A673 (cell line): ENCODE measurements at regions not wholly inside any gene's neighbourhood (a gene's known extent, or its start where the extent isn't known, plus 50 kb on each side); places are given as distances from the start of the nearest gene placed in this dataset.

ENCODE experiments used
- BruUV-seq: library from RNA; stranded (reverse); fragments of 400-500 nt; replicated peaks from 2 replicates; lab custom pipeline; 2021; lab: Mats Ljungman, UMichigan
- CTCF ChIA-PET: fragments of 300-600 bp; sonication (Branson Sonifier 250); formaldehyde crosslinking; loops from one replicate; lab custom pipeline; 2022; ENCODE audit warnings: antibody characterized with exemption; lab: Charles Lee
- POLR2A ChIA-PET: fragments of 300-600 bp; sonication (Branson Sonifier 250); formaldehyde crosslinking; loops from one replicate; lab custom pipeline; 2022; ENCODE audit warnings: antibody characterized with exemption; ENCODE audit not compliant: low non-redundant PET; lab: Charles Lee
- DNase-seq: peaks from one replicate; pipeline ENCODE4 v3.0.0-alpha.2; 2015; ENCODE audit warnings: low spot score
- H3K27ac ChIP-seq: fragments of 200-600 bp; sonication (generic); 2 replicates; pipeline ENCODE4 v1.5.1; 2016; ENCODE audit warnings: mixed run types, low read depth, mild to moderate bottlenecking, mixed read lengths, antibody characterized with exemption, low read length; ENCODE audit not compliant: poor library complexity, severe bottlenecking
- H3K27me3 ChIP-seq: fragments of 200-600 bp; sonication (generic); replicated peaks from 2 replicates; pipeline ENCODE4 v1.6.1; 2017; ENCODE audit warnings: mixed run types, low read depth, mild to moderate bottlenecking, mixed read lengths, antibody characterized with exemption, low read length; ENCODE audit not compliant: insufficient read depth, poor library complexity
- H3K36me3 ChIP-seq: fragments of 200-600 bp; sonication (generic); 2 replicates; pipeline ENCODE4 v1.6.1; 2016; ENCODE audit warnings: mixed run types, mild to moderate bottlenecking, mixed read lengths, antibody characterized with exemption, low read length; ENCODE audit not compliant: insufficient read depth, poor library complexity, severe bottlenecking
- H3K4me1 ChIP-seq: fragments of 200-600 bp; sonication (generic); 2 replicates; pipeline ENCODE4 v1.6.1; 2017; ENCODE audit warnings: mixed run types, mild to moderate bottlenecking, mixed read lengths, antibody characterized with exemption, low read length; ENCODE audit not compliant: insufficient read depth, poor library complexity, severe bottlenecking
- H3K4me3 ChIP-seq: fragments of 200-600 bp; sonication (generic); 2 replicates; pipeline ENCODE4 v1.5.1; 2016; ENCODE audit warnings: low read depth, mixed run types, mild to moderate bottlenecking, mixed read lengths, low read length; ENCODE audit not compliant: poor library complexity, severe bottlenecking
- H3K9me3 ChIP-seq: fragments of 200-600 bp; sonication (generic); 2 replicates; pipeline ENCODE4 v1.6.1; 2016; ENCODE audit warnings: mixed run types, low read depth, mild to moderate bottlenecking, mixed read lengths, antibody characterized with exemption, low read length; ENCODE audit not compliant: poor library complexity, severe bottlenecking
- EZH2 ChIP-seq: fragments of 200-600 bp; sonication (generic); IDR thresholded peaks from 2 replicates; pipeline ENCODE4 v1.6.1; 2017; ENCODE audit warnings: borderline replicate concordance, low read depth, mild to moderate bottlenecking, mixed read lengths, antibody characterized with exemption, low read length; ENCODE audit not compliant: poor library complexity, severe bottlenecking
- intact Hi-C: fragments of 100-400 bp; cut with micrococcal nuclease; formaldehyde crosslinking; loops from one replicate; pipeline ENCODE4 v1.10.0; 2022; ENCODE audit not compliant: unreplicated experiment
- TF ChIP-seq, protein P1 (sequence below): fragments of 300-800, 200-600 bp; sonication (generic); conservative IDR thresholded peaks from 2 replicates; pipeline ENCODE4 v1.5.1; 2017; ENCODE audit warnings: low read depth, mild to moderate bottlenecking, antibody characterized with exemption, low read length, moderate library complexity, mixed read lengths

DNA sequence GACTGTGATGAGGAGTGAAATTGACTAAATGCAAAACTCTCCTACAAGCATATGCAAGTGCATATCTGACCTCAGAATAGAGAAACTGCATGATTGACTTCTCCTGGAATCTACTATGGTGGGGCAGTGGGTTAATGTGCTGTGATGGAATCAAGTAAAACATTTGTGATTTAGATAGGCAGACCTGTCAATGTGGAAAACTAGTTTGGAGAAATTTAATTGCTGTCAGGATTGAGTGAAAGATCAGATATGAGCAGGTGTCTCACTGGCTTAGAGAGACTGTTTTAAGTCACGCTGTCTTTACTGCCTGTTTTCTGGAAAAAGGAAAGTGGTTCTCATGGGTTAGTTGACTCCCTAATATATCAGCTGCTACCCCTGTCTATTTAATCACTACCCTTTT is 881.0 kb upstream of the CNTNAP5 start:
- POLR2A ChIA-PET = no interaction called here
- H3K36me3 ChIP-seq = no peaks in the 10 kb centered on the region
- no peaks in the 10 kb centered on the region for H3K9me3 ChIP-seq
- CTCF ChIA-PET = interaction anchor here (0.6 kb wide), 1 partner anchor 22 kb away, joined by 4 read pairs; no protein-coding TSS in a partner anchor
- TF ChIP-seq EZH2 = no peak
- TF ChIP-seq, protein P1, sequence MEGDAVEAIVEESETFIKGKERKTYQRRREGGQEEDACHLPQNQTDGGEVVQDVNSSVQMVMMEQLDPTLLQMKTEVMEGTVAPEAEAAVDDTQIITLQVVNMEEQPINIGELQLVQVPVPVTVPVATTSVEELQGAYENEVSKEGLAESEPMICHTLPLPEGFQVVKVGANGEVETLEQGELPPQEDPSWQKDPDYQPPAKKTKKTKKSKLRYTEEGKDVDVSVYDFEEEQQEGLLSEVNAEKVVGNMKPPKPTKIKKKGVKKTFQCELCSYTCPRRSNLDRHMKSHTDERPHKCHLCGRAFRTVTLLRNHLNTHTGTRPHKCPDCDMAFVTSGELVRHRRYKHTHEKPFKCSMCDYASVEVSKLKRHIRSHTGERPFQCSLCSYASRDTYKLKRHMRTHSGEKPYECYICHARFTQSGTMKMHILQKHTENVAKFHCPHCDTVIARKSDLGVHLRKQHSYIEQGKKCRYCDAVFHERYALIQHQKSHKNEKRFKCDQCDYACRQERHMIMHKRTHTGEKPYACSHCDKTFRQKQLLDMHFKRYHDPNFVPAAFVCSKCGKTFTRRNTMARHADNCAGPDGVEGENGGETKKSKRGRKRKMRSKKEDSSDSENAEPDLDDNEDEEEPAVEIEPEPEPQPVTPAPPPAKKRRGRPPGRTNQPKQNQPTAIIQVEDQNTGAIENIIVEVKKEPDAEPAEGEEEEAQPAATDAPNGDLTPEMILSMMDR = no peak
- no peak overlapping the region for H3K27ac ChIP-seq
- BruUV-seq = no TSS peak
- intact Hi-C loops = no loop called here
- no peaks in the 10 kb centered on the region for H3K4me1 ChIP-seq
- H3K27me3 ChIP-seq = no peaks in the 10 kb centered on the region
- no peak for DNase-seq
- H3K4me3 ChIP-seq = no peak overlapping the region

GRCh38 chr2:123153041-123153440 is 872.0 kb upstream of the CNTNAP5 start:
- no peak for TF ChIP-seq EZH2
- TF ChIP-seq, protein P1 = no peak
- no TSS peak for BruUV-seq
- intact Hi-C loops = no loop called here

DNA sequence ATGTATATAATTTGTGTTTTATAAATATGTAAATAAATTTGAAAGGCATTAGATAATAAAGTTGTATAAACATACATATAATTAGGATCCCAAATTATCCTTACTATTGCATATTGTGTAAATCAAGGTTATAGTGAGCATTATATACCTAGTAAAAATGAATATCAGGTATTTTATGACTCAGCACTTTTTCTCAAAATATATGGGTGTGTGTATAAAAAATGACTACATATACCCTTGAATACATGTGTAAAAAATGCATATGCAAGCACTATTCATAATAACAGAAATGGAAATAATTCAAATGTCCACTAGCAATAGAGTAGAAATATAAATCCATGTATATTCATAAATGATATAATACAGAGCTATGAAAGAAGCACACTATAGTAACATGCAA is 870.9 kb upstream of the CNTNAP5 start:
- intact Hi-C loops = no loop called here
- Histone ChIP-seq H3K4me3 (no peak overlapping the region), H3K27me3 (no peaks in the 10 kb centered on the region), H3K4me1 (no peaks in the 10 kb centered on the region), H3K27ac (no peak overlapping the region), H3K36me3 (no peaks in the 10 kb centered on the region), H3K9me3 (no peaks in the 10 kb centered on the region)
- no TSS peak for BruUV-seq
- POLR2A ChIA-PET = no interaction called here
- CTCF ChIA-PET = no interaction called here
- no peak for DNase-seq
- TF ChIP-seq EZH2 = no peak
- TF ChIP-seq, protein P1 = no peak

More at GRCh38 chr2:123153041-123153440, 872.0 kb upstream of the CNTNAP5 start:
- POLR2A ChIA-PET = no interaction called here
- Histone ChIP-seq H3K27me3 (no peaks in the 10 kb centered on the region), H3K36me3 (no peaks in the 10 kb centered on the region), H3K4me3 (no peak overlapping the region), H3K9me3 (no peaks in the 10 kb centered on the region), H3K4me1 (no peaks in the 10 kb centered on the region), H3K27ac (no peak overlapping the region)
- no peak for DNase-seq
- CTCF ChIA-PET = no interaction called here
